GM12878 (cell line): ENCODE measurements at regions not wholly inside any gene's neighbourhood (a gene's known extent, or its start where the extent isn't known, plus 50 kb on each side); places are given as distances from the start of the nearest gene placed in this dataset.

ENCODE experiments used
- BHLHE40 ChIP-seq, 2 experiments: fragments of 450-650 bp in 1 of 2; IDR thresholded peaks; 2 replicates each; pipeline ENCODE4 v1.6.1; 2011 to 2017; ENCODE audit warnings: low read depth in 2 of 2, borderline replicate concordance in 1 of 2, improper control_type of control experiment in 1 of 2, low read length in 1 of 2, mild to moderate bottlenecking in 1 of 2
- EZH2 ChIP-seq: IDR thresholded peaks from 2 replicates; pipeline ENCODE4 v1.6.1; 2012; ENCODE audit warnings: low read depth, mild to moderate bottlenecking, control low read depth, inconsistent platforms, low read length, borderline replicate concordance; ENCODE audit not compliant: control insufficient read depth
- JUND ChIP-seq: IDR thresholded peaks from 2 replicates; pipeline ENCODE4 v1.6.1; 2012; ENCODE audit warnings: low read depth, mild to moderate bottlenecking, low read length, improper control_type of control experiment, moderate library complexity
- KDM1A ChIP-seq: fragments of 200-600 bp; sonication (generic); IDR thresholded peaks from 2 replicates; pipeline ENCODE4 v1.6.1; 2016; ENCODE audit warnings: borderline replicate concordance
- MLLT1 ChIP-seq: fragments of 450-650 bp; IDR thresholded peaks from 2 replicates; pipeline ENCODE4 v1.6.1; 2016; ENCODE audit warnings: mild to moderate bottlenecking
- MTA2 ChIP-seq: fragments of 450-650 bp; IDR thresholded peaks from 2 replicates; pipeline ENCODE4 v1.6.1; 2016; ENCODE audit warnings: low read depth, mild to moderate bottlenecking, moderate library complexity
- POLR2A ChIP-seq: IDR thresholded peaks from 2 replicates; pipeline ENCODE4 v1.6.1; 2011; ENCODE audit warnings: low read depth, mild to moderate bottlenecking, low read length
- RFX5 ChIP-seq: IDR thresholded peaks from 2 replicates; pipeline ENCODE4 v1.6.1; 2011; ENCODE audit warnings: low read depth, low read length, improper control_type of control experiment
- TF ChIP-seq, protein P1 (sequence below): fragments of 450-650 bp; IDR thresholded peaks from 2 replicates; pipeline ENCODE4 v1.6.1; 2018; ENCODE audit warnings: mild to moderate bottlenecking, low read depth, moderate library complexity; ENCODE audit not compliant: partially characterized antibody

- TF ChIP-seq MTA2 = no peak
- TF ChIP-seq KDM1A = no peak
- TF ChIP-seq POLR2A = no peak
- TF ChIP-seq BHLHE40 (IDR thresholded peaks at IDR 0.05; ENCODE audit: borderline replicate concordance in 1 of 2, low read depth in 2 of 2, low read length in 1 of 2) = no peak
- no peak for TF ChIP-seq JUND
- TF ChIP-seq, protein P1, sequence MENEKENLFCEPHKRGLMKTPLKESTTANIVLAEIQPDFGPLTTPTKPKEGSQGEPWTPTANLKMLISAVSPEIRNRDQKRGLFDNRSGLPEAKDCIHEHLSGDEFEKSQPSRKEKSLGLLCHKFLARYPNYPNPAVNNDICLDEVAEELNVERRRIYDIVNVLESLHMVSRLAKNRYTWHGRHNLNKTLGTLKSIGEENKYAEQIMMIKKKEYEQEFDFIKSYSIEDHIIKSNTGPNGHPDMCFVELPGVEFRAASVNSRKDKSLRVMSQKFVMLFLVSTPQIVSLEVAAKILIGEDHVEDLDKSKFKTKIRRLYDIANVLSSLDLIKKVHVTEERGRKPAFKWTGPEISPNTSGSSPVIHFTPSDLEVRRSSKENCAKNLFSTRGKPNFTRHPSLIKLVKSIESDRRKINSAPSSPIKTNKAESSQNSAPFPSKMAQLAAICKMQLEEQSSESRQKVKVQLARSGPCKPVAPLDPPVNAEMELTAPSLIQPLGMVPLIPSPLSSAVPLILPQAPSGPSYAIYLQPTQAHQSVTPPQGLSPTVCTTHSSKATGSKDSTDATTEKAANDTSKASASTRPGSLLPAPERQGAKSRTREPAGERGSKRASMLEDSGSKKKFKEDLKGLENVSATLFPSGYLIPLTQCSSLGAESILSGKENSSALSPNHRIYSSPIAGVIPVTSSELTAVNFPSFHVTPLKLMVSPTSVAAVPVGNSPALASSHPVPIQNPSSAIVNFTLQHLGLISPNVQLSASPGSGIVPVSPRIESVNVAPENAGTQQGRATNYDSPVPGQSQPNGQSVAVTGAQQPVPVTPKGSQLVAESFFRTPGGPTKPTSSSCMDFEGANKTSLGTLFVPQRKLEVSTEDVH = no peak
- no peak for TF ChIP-seq EZH2
- no peak for TF ChIP-seq MLLT1
- no peak for TF ChIP-seq RFX5
These were observed 785.6 kb downstream of the QKI start for GRCh38 chr6:164200071-164200470.
